GM18870 (cell line): ENCODE measurements at regions not wholly inside any gene's neighbourhood (a gene's known extent, or its start where the extent isn't known, plus 50 kb on each side); places are given as distances from the start of the nearest gene placed in this dataset.

ENCODE experiments used
- ATAC-seq: cut with Tn5 transposase; IDR thresholded peaks from one replicate; pipeline ENCODE4 v1.9.1; 2021; ENCODE audit warnings: moderate library complexity; ENCODE audit not compliant: unreplicated experiment

DNA sequence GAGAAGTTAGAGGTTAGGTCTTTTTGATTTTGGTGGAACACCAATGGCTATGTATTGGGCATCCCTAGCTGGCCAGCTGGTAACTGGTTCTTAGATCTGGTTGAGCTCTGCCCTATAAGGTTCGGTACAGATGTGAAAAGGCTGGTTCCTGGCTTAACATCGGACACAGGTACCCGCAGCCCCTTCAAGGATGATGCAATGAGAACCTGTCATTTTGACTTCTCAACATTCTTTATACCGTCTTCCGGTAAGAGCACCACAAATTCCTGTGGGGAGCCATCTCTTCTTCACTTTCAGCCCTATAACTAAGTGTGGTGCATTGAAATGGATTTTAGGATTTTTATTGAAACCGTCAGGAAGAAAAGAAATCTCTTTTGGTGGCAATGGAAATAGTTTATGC, 222.8 kb downstream of the ADAMTS9 start:
- ATAC-seq: no peak

DNA sequence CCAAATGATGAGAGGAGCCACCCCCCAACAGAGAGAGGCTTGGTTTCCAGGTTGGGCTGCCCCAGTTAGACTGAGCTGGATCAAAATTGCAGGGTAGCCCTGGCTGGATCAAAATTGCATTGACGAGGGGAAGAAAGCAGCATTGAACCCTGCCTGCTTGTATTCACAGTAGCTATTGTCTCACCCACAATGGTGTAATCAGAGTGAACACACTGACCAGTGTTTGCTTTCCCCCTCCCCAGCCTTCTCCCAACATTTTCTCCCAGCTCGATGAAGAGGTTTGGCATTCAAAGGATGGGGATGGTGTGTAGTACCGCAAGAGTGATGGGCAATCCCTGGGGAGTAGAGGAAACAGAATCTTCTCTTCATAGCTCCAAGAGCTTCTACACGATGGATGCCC, 223.8 kb downstream of the ADAMTS9 start:
- no peak for ATAC-seq

DNA sequence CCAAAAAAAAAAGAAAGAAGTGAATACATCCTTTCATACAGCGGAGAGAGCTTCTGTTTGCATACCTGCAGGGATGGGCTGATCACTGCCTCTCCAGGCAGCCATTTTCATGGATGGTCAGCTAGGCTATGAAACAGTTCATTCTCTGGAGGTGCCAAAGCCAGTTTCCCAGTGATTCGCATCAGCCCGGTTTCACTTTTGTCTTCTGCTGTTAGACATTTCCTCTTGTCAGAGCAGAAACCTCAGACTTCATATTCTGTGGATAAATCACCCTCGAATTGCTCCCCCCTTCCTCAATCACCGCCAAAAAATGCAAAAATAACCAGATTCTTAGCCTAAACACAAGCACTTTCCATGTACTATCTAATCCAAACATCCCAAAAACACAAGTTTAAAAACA, 225.6 kb downstream of the ADAMTS9 start:
- ATAC-seq: no peak

DNA sequence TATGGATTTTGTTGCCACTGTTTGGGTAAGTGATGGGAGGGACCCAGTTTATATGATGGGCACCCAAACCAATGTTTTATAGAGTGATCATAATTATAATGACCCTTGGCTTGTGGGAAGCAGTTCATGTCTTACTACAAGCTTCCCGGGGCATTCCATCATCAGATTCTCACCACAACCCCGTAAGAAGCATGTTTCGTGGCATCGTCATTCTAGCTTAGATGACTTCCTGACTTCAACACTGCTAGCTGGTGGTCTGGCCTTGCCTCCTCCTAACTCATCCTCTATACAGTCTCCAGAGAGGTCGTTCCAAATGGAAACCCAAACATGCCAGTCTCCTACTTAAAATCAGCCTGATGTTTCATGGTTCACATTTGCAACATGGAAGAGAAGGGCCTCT, 226.9 kb downstream of the ADAMTS9 start:
- ATAC-seq: no peak

DNA sequence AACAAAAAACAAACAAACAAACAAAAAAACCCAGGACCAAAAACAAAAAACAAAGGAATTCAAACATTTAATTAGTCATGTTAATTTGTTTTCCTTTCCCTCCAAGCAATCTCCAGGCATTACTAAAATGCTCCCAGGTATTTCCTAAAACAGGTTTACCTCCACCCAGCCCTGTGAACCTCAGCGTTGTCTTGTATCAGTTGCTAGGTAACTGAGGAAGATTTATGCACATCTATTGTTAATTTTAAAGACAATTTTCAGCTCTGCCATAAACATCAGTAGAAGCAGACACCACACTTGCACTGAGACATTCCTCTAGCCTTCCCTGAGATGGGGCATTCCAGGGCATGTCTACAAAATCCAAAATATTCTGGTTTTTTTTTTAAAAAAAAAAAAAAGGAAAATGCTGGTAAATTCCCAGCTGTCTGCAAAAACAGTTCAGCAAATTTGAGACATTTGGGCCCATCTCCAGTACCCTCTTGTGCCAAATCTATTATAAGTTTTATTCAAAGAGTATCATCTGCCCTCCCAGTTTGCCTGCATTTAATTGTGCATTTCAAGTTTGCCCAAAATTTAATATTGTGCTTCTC, 227.6 kb downstream of the ADAMTS9 start:
- ATAC-seq: no peak

DNA sequence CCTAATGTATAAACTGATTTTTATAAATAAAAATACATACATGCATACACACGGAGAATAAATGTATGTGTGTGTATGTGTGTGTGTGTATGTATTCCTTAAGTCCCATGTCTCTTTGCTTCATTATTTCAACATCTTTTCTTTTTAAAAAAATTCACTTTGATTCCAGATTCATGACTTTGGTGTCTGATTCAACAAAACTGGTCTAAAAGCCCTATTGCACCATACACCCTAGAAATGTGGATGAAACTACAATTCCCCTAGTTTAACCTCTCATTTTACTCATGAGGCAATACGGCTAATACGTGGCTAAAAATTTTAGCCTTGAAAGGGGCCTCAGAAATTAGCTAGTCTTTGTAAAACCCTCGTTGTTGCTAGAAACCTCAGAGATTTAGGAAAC, 228.1 kb downstream of the ADAMTS9 start:
- no peak for ATAC-seq

DNA sequence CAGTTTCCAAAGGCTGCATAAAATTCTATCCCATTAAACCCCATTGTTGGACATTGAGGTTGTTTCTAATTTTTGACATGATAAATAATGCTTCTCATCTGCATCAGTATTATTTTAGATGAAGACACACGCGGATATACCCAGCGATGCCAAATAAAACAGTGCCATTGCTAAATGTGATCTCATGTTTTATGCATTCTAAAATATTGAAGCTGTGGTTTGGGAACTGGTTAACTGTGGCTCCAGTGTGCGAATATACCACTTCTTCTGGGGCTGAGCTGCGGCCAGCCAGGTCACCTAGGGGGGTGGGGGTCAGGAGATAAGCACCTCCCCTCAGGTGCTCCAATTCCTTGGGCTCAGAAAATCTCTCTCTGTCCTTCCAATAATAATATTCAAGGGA, 230.0 kb downstream of the ADAMTS9 start:
- no peak for ATAC-seq

DNA sequence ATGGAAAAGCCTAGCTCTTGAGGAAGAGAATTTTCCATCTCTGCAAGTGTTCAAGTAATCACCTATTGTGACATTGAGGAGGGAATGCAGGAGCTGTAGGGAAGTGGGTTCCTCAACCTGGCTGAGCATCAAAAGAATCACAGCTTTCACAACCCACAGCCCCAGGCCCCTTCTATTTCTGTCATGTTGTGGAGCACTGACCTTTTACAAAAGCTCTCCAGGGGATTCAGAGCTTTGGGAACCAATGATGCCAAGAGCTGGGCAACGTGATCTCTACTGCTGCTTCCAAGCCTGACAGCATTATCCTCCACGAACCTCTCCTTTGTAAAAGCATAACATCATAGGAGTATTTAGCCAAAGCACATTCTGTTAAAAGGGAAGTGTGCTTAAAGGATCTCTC, 231.1 kb downstream of the ADAMTS9 start:
- no peak for ATAC-seq

DNA sequence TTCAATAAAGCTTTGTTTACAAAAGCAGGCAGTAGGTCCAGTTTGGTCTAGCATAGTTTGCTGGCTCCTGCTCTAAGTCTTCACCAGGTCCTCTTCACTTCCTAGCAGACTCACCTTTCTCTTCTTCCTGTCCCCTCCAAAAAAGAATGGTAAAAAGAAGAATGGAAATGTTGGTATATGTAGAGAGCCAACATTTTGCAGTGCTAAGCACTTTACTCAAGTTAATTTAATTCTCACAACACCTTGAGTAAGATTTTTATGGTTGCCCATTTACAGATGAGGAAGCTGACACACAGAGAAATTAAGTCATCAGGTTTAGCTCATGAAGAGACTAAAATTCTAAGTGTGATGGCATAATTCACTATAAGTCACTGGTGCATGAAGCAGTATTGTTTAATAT, 230.1 kb upstream of the PRICKLE2 start:
- no peak for ATAC-seq

DNA sequence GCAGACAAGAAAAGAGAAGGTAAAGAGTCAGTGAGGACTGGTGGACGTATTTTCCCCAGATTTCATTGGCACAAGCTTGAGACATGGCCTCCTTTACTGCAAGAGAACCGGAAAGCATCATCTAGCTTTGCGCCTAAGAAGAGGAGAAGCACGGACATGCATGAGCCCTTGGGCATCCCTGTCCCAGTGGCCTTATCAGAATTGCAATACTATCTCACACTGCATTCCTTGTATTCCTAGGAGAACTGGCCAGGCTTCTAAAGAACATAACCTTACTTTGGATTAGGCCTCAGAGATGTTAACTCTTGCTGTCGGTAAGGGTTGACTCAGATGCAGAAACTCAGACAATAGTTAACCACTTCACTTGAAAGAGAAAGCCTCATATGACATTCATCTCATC, 229.5 kb upstream of the PRICKLE2 start:
- ATAC-seq: no peak

DNA sequence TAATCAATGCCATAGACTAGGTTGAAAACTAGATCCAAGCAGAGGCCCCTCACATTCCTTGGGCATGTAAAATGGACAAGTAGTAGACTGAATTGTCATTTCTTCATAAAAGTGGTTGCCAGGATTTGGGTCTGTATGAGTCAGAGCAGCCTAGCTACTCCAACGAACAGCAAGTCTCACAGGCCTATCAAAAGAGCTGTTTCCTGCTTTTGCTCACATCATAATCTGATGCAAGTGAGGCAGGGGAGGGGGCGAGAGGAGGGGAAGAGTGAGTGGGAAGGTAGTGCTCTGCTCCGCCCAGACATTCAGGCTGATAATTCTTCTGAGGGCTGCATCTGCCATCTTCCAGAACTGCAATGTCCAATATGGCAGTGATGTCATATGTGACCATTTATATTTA, 228.9 kb upstream of the PRICKLE2 start:
- ATAC-seq: no peak

DNA sequence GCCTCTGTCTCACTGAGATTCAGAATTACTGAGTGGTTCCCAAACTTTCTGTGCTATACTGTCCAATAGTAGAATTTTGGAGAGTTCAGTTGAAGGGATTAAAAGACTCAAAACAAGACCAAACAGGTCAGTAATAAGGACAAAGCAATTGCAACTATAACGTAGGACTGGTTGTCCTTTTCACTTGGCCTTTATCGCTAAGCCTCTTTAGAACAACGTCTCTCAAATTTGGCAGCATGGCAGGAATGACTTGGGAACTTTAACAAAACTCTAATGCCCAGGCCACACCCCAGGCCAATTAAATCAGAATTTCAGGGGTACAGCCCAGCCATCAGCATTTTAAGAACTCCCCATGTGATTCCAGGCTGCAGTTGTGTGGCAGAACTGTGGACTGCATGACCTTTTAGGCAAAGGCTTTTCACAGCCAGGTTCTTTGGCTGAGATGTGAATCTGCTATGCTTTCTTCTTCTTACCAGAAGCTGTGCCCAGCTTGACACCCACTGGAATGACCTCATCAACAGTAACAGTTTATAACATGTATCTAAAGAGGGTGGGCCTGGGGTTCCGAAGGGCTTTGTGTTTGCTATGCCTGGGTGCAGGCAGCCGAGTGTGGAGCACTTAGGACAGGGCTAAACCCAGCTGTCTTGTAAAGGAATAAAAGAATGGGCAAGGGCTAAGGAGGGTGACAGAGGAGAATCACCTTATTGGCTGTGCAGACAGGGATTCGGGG, 226.2 kb upstream of the PRICKLE2 start:
- no peak for ATAC-seq

DNA sequence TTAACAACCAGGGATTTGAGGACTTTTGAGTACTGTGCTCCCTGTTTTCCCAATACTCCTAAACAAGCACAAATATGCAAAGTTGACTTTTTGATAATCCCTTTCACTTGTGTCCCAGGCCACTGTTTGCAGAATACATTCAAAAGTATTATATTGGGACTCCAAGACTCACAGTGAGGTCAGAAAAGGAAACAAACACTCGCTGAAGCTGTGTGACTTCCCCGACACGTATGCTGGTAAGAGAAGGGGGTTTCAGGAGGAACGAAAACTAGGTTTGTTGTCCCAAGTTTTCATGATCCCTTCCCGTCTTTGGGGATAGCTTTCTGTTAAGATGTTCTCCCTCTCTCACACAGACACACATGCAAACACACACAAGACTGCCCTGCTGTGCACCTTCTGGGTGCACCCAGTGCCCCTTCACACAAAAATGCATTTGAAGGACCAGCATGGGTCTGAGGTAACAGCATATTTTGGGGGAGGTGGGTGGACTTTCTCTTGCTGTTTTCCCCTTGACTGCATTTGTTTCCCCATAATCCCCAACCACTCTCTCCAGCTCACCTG, 225.2 kb upstream of the PRICKLE2 start:
- no peak for ATAC-seq

DNA sequence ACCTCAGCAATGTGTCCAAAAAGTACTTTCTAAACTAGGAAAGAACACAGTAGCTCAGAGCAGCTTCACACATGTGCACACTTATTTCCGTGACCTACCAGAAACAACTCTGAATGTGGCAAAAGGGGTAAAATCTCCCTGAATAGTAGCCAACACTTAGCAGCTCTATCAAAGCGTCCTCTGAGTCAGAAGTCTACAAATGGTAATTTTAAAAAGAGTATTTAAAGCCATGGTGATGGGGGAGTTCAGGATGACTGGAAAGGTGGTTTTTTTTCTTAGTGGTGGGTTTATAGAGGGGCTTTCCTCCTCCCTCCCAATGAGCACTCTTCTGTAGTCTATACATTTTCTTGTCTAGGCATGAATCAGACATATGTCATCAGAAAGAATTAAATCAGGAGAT, 223.8 kb upstream of the PRICKLE2 start:
- peak; percentile 61 for ATAC-seq

DNA sequence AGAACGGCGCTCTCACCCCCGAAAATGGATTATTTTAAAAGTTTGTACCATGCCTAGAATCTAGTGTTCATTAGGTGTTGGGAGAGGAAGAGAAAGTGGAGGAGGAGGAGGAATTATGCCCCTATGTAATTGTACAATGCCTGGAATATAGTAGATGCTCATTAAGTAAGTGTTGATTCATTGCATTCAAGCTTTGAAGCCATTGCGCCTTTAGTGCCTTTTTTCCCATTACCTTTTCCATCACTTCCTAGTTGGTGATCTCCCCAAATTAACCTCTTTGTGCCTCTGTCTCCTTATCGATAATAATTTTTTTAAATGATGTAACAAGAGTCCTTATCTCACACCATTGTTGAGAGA, 220.7 kb upstream of the PRICKLE2 start:
- no peak for ATAC-seq

DNA sequence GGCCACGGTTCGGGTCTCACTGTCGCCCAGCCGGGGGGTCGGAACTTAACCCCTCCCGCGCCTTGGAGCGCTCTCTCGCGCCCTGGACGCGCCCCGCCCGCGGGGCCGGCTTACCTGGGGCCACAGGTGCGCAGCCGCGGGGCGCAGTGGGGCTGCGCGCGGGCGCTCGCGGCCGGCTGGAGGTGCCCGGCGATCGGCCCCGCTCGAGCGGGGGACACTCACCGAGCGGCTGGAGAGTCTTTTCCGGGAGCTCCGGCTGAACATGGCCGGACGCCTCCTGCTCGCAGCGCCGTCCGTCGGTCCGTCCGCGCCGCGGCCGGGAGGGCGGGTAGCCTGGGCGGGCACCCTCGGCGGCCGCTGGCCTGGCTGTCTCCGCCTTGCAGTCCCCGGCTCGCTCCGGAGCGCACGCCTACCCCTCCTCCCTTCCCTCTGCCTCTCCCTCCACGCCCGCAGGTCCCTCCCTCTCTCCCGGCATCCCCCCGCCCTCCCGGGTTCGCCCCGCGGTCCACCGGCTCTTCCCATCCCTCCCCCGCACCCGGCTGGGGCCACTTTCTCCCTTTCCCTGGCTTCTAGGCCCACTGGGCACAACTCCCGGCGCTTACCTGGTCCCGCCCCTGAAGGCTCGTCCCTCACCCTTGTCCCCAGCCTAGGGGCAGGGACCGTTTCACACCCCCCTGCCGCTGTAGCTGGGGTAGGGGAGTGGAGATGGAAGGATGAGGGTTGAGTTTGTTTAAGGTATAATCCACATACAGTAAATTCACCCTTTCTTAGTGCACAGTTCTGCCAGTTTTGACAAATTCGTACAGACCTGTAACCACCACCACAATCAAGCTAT, 220.1 kb upstream of the PRICKLE2 start:
- no peak for ATAC-seq

DNA sequence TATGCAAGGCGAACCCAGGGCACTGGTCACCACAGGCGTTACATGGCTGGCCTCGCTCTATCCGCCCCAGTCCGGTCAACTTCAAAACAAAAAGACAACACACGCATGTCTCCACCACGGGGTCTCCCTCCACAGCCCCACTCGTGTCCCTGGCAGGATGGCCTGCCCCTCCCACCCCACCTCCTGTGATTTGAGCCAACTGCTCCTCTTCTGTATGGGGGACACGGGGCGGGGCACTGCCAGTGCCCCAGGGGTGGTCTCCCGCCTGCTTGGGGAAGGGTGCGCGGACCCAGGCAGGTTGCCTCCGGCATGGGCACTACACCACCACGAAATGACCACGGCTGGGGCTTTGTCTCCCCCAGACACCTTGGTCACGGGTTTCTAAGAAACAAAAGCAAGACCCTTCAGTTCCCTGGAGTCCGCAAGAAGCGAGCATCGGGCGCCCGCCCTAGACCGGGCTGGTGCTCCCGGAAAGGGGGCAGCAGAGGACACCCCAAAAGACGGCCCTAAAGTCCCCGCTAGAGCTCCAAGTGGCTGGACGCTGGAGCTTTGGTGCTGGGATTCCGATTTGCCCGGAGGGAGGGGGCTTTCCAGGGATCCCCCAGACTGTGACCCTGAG, 219.3 kb upstream of the PRICKLE2 start:
- no peak for ATAC-seq

DNA sequence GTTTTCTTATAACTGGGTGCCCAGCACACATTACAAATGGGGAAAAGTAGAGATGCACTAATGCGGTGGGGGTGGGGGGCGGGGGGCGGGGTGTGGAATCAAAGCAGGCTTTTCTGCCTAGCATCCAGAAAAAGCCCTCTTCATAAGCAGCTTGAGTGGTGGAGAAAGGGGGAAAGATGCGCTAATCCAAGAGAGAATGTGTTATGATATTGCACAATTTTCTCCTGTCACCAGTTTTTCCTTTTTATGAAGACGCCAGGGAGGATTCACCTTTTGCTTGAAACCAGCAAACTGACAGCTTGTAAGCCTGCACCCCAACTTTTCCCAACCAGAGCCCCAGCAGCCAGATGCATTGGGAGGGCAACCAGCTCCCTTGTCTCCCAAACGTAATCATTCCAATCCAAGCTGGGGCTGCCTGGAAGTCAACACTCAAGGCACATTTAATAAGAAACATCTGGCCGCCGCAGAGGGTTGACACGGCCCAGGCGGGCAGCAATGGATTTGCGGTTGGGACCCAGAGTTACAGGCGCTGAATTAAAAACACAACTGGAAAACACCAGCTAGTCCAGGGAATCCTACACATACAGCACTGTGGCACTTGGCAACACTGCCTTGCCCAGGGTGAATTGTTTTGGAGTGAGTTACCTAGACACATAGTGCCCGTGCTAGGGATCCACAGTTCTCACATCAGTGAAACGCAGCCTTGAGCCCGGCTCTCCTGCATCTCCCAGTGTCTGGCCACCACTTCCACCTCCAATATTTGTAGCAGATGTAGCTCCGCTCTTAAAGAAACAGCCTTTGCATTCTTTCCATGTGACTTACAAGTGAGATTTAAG, 218.5 kb upstream of the PRICKLE2 start:
- ATAC-seq: no peak

DNA sequence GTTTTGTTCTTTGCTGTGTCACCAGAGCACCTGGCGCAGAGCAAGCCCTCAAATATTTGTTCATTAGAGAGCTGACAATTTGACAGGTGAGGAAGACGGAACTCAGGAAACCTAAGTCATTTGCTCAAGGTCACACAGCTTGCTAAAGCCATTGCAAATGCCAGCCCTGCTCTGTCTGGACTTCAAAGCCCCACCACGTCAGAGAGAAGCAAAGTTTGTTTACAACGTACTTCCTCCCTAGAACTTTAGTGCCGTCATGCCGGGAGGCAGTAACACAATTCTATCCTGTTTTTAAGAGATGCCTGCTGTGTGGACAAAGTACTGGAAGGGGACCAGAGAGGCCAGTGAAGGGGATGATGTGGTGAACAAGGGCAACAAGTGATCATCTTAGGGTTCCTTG, 216.6 kb upstream of the PRICKLE2 start:
- ATAC-seq: no peak

DNA sequence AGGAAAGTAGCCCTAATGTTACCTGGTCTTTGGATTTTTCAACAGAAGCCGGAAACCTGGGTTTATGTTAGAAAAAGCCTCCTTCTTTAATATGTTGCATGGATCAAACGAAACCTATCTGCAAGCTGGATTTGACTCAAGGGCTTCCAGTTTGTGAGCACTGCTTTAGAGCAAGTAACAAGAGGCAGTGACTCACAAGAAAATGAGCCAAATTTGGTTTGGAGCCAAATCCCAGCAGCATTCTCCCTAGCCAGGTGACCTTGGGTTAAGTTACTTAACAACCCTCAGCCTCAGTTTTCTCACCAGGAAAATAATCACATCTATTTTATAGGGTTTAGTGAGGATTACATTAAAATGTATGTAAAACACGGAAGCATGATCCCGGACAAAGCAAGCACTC, 215.2 kb upstream of the PRICKLE2 start:
- no peak for ATAC-seq

DNA sequence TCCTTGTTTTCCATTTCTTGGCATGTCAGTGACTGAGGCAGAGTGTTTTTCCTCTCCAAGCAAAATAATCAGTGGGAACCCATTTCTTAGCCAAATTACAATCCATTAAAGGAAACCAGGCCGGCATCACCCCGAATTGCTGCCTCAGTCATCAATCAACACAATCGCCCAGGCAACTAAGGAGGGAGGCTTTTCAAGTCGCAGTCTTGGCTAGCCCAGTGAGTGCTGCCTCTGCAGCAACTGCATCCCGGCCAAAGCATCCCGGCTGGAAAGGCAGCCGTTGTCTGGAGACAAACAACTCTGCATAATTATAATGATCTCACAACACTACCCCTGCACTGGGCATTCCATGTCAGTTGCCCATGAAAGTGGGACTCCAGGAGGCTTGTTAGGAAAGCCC, 213.5 kb upstream of the PRICKLE2 start:
- ATAC-seq: no peak
